HG02885 (cell line): ENCODE measurements at regions not wholly inside any gene's neighbourhood (a gene's known extent, or its start where the extent isn't known, plus 50 kb on each side); places are given as distances from the start of the nearest gene placed in this dataset.
"Not testable (repeated sequence)": the region's sequence is repeated elsewhere in the genome, so short reads cannot be mapped to it uniquely, and the experiment has no call there.

Experiments used
- ATAC-seq: cut with Tn5 transposase; IDR thresholded peaks from one replicate; pipeline ENCODE4 v1.9.1; 2021; ENCODE audit warnings: mild to moderate bottlenecking; ENCODE audit not compliant: unreplicated experiment, poor library complexity

GRCh38 chr1:88462488-88463261, 221.4 kb upstream of the PKN2 start:
- no peak for ATAC-seq

- no peak for ATAC-seq
Observed at GRCh38 chr1:88463401-88463985, 220.6 kb upstream of the PKN2 start.

- ATAC-seq: no peak
Observed at GRCh38 chr1:88466011-88466410, 218.1 kb upstream of the PKN2 start.

GRCh38 chr1:88466899-88467580, 217.0 kb upstream of the PKN2 start:
- ATAC-seq: no peak

- ATAC-seq: no peak
Observed at GRCh38 chr1:88472298-88472697, 211.8 kb upstream of the PKN2 start.

- ATAC-seq: no peak
Observed at GRCh38 chr1:88472714-88473113, 211.4 kb upstream of the PKN2 start.

- ATAC-seq: no peak
Observed at GRCh38 chr1:88474555-88475304, 209.3 kb upstream of the PKN2 start.

GRCh38 chr1:88484881-88485280, 199.2 kb upstream of the PKN2 start:
- no peak for ATAC-seq

- ATAC-seq: no peak
Observed at GRCh38 chr1:88488237-88488636, 195.8 kb upstream of the PKN2 start.

- ATAC-seq: no peak
Observed at GRCh38 chr1:88490676-88491075, 193.4 kb upstream of the PKN2 start.

GRCh38 chr1:88499671-88500070, 184.4 kb upstream of the PKN2 start:
- ATAC-seq: no peak

GRCh38 chr1:88502886-88503285, 181.2 kb upstream of the PKN2 start:
- ATAC-seq: no peak

GRCh38 chr1:88503646-88504045, 180.4 kb upstream of the PKN2 start:
- no peak for ATAC-seq

- ATAC-seq: no peak
Observed at GRCh38 chr1:88504601-88505000, 179.5 kb upstream of the PKN2 start.

- ATAC-seq: no peak
Observed at GRCh38 chr1:88509379-88509778, 174.7 kb upstream of the PKN2 start.

GRCh38 chr1:88514544-88515060, 169.5 kb upstream of the PKN2 start:
- ATAC-seq: no peak

GRCh38 chr1:88517499-88517898, 166.6 kb upstream of the PKN2 start:
- ATAC-seq: not testable (repeated sequence)

- no peak for ATAC-seq
Observed at GRCh38 chr1:88519156-88519555, 164.9 kb upstream of the PKN2 start.

- no peak for ATAC-seq
Observed at GRCh38 chr1:88523854-88524528, 160.1 kb upstream of the PKN2 start.

- ATAC-seq: no peak
Observed at GRCh38 chr1:88526456-88526855, 157.6 kb upstream of the PKN2 start.
